Endothelial cell (in vitro differentiated cells): ENCODE measurements at regions not wholly inside any gene's neighbourhood (a gene's known extent, or its start where the extent isn't known, plus 50 kb on each side); places are given as distances from the start of the nearest gene placed in this dataset.

Experiments used
- DNase-seq: peaks from one replicate; pipeline ENCODE4 v3.0.0; 2021; ENCODE audit warnings: low spot score
- H3K27ac Mint-ChIP-seq: one replicate; pipeline ENCODE4 v1.8.0; 2021; ENCODE audit warnings: mixed read lengths, inconsistent platforms; ENCODE audit not compliant: unreplicated experiment
- H3K27me3 Mint-ChIP-seq: one replicate; pipeline ENCODE4 v1.8.0; 2021; ENCODE audit warnings: mild to moderate bottlenecking, moderate library complexity, mixed read lengths, inconsistent platforms; ENCODE audit not compliant: unreplicated experiment
- H3K36me3 Mint-ChIP-seq: one replicate; pipeline ENCODE4 v1.8.0; 2021; ENCODE audit warnings: mild to moderate bottlenecking, low read depth, mixed read lengths, inconsistent platforms; ENCODE audit not compliant: unreplicated experiment
- H3K4me1 Mint-ChIP-seq: one replicate; pipeline ENCODE4 v1.8.0; 2021; ENCODE audit warnings: mild to moderate bottlenecking, mixed read lengths, inconsistent platforms; ENCODE audit not compliant: unreplicated experiment
- H3K4me3 Mint-ChIP-seq: one replicate; pipeline ENCODE4 v1.8.0; 2021; ENCODE audit warnings: mild to moderate bottlenecking, mixed read lengths, inconsistent platforms; ENCODE audit not compliant: unreplicated experiment
- H3K9me3 Mint-ChIP-seq: one replicate; pipeline ENCODE4 v1.8.0; 2021; ENCODE audit warnings: mixed read lengths, inconsistent platforms; ENCODE audit not compliant: unreplicated experiment
- TF ChIP-seq, protein P1 (sequence below): fragments of 200-600 bp; sonication (generic); IDR thresholded peaks from one replicate; pipeline ENCODE4 v1.5.0; 2021; ENCODE audit warnings: antibody characterized with exemption; ENCODE audit not compliant: unreplicated experiment

GRCh38 chr1:165992533-165992932 is 165.1 kb downstream of the UCK2 start:
- no peak for DNase-seq
- Mint-ChIP-seq H3K27ac (no peak overlapping the region), H3K9me3 (no peaks in the 10 kb centered on the region), H3K4me1 (no peaks in the 10 kb centered on the region), H3K4me3 (no peak overlapping the region), H3K27me3 (peaks cover 5% of the 10 kb centered on the region), H3K36me3 (no peaks in the 10 kb centered on the region)
- TF ChIP-seq, protein P1, sequence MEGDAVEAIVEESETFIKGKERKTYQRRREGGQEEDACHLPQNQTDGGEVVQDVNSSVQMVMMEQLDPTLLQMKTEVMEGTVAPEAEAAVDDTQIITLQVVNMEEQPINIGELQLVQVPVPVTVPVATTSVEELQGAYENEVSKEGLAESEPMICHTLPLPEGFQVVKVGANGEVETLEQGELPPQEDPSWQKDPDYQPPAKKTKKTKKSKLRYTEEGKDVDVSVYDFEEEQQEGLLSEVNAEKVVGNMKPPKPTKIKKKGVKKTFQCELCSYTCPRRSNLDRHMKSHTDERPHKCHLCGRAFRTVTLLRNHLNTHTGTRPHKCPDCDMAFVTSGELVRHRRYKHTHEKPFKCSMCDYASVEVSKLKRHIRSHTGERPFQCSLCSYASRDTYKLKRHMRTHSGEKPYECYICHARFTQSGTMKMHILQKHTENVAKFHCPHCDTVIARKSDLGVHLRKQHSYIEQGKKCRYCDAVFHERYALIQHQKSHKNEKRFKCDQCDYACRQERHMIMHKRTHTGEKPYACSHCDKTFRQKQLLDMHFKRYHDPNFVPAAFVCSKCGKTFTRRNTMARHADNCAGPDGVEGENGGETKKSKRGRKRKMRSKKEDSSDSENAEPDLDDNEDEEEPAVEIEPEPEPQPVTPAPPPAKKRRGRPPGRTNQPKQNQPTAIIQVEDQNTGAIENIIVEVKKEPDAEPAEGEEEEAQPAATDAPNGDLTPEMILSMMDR = no peak

- no peak overlapping the region for H3K27ac Mint-ChIP-seq
- TF ChIP-seq, protein P1 = no peak
- H3K4me3 Mint-ChIP-seq = no peak overlapping the region
- no peaks in the 10 kb centered on the region for H3K4me1 Mint-ChIP-seq
- H3K36me3 Mint-ChIP-seq = no peaks in the 10 kb centered on the region
- H3K27me3 Mint-ChIP-seq = peaks cover 5% of the 10 kb centered on the region
- no peaks in the 10 kb centered on the region for H3K9me3 Mint-ChIP-seq
- DNase-seq = no peak
Measured at GRCh38 chr1:165994107-165994506, 166.7 kb downstream of the UCK2 start.

DNA sequence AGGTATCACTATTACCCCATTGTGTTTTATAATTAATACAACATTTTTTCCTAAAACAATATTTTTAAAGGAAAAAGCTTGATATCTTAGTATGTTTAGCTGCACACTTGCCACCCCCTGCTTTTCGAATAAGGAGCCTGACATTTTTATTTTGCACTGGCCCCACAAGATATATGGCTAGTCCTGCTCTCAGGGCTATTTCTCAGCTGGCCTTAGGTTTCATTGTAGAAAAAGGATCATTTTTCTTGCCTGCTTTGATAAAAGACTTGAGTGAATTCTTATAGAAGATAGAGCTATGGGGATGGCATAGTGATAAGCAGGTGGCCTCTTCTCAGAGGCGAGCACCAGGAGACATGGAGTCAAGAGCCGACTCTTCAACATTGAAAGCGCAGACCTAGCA is 167.0 kb downstream of the FAM78B start:
- Mint-ChIP-seq H3K4me3 (no peak overlapping the region), H3K4me1 (no peaks in the 10 kb centered on the region), H3K36me3 (no peaks in the 10 kb centered on the region), H3K9me3 (no peaks in the 10 kb centered on the region), H3K27me3 (peaks cover 4% of the 10 kb centered on the region), H3K27ac (no peak overlapping the region)
- no peak for DNase-seq
- TF ChIP-seq, protein P1 = no peak

DNA sequence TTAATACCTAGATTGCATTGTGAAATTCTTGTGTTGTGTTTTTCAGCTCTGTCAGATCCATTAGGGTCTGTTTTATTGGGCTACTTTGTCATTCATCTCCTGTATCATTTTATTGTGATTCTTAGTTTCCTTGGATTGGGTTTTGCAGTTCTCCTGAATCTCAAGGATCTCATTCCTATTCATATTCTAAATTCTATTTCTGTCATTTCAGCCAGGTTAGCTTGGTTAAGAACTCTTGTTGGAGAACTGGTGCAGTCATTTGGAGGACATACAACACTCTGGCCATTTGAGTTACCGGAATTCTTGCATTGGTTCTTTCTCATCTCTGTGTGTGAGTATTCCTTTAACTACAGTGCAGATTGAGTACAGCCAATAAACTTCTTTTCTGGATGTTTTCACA is 159.6 kb downstream of the FAM78B start:
- H3K9me3 Mint-ChIP-seq = no peaks in the 10 kb centered on the region
- no peak overlapping the region for H3K4me3 Mint-ChIP-seq
- DNase-seq = no peak
- H3K36me3 Mint-ChIP-seq = no peaks in the 10 kb centered on the region
- peaks cover 2% of the 10 kb centered on the region for H3K27me3 Mint-ChIP-seq
- no peak overlapping the region for H3K27ac Mint-ChIP-seq
- TF ChIP-seq, protein P1 = no peak
- H3K4me1 Mint-ChIP-seq = peaks cover 19% of the 10 kb centered on the region

GRCh38 chr1:166013232-166013631 is 153.6 kb downstream of the FAM78B start:
- no peaks in the 10 kb centered on the region for H3K9me3 Mint-ChIP-seq
- no peak for DNase-seq
- H3K27me3 Mint-ChIP-seq = no peaks in the 10 kb centered on the region
- no peak overlapping the region for H3K27ac Mint-ChIP-seq
- TF ChIP-seq, protein P1 = no peak
- no peaks in the 10 kb centered on the region for H3K36me3 Mint-ChIP-seq
- H3K4me3 Mint-ChIP-seq = no peak overlapping the region
- H3K4me1 Mint-ChIP-seq = peaks cover 14% of the 10 kb centered on the region
